PC-3 (cell line): ENCODE measurements at regions not wholly inside any gene's neighbourhood (a gene's known extent, or its start where the extent isn't known, plus 50 kb on each side); places are given as distances from the start of the nearest gene placed in this dataset.
A peak's percentile ranks its signal among the peaks of the same experiment; 100 is the strongest.

ENCODE experiments used
- ATAC-seq: fragments of 200-7000 bp; cut with Tn5 transposase; 2 replicates; pipeline ENCODE4 v1.9.1; 2020; ENCODE audit warnings: mild to moderate bottlenecking, moderate library complexity
- BruUV-seq: library from RNA; stranded (reverse); fragments of 400-500 nt; replicated peaks from 2 replicates; lab custom pipeline; 2021; lab: Mats Ljungman, UMichigan
- CTCF ChIA-PET: fragments of 300-600 bp; sonication (Branson Sonifier 250); formaldehyde crosslinking; loops from one replicate; lab custom pipeline; 2022; ENCODE audit warnings: antibody characterized with exemption; lab: Charles Lee
- POLR2A ChIA-PET: fragments of 300-600 bp; sonication (Branson Sonifier 250); formaldehyde crosslinking; loops from one replicate; lab custom pipeline; 2022; ENCODE audit warnings: antibody characterized with exemption; ENCODE audit not compliant: unreplicated experiment; lab: Charles Lee
- DNase-seq: peaks from one replicate; pipeline ENCODE4 v3.0.0-alpha.2; 2015
- H2AFZ ChIP-seq: fragments of 300-600 bp; sonication (generic); 2 replicates; pipeline ENCODE4 v1.6.0; 2016; ENCODE audit warnings: antibody characterized with exemption, low read length
- H3F3A ChIP-seq: fragments of 300-600 bp; sonication (generic); one replicate; pipeline ENCODE4 v1.6.0; 2017; ENCODE audit warnings: antibody characterized with exemption, low read length, control low read depth, mild to moderate bottlenecking; ENCODE audit not compliant: unreplicated experiment
- H3K27ac ChIP-seq: fragments of 300-600 bp; sonication (generic); 2 replicates; pipeline ENCODE4 v1.5.1; 2016; ENCODE audit warnings: mild to moderate bottlenecking, low read length
- H3K27me3 ChIP-seq: fragments of 300-600 bp; sonication (generic); 2 replicates; pipeline ENCODE4 v1.6.1; 2016; ENCODE audit warnings: low read length, mixed read lengths
- H3K36me3 ChIP-seq: fragments of 300-600 bp; sonication (generic); 2 replicates; pipeline ENCODE4 v1.6.1; 2016; ENCODE audit warnings: low read depth, mixed run types, low read length, mixed read lengths
- H3K4me1 ChIP-seq: fragments of 300-600 bp; sonication (generic); 2 replicates; pipeline ENCODE4 v1.5.1; 2016; ENCODE audit warnings: low read length; ENCODE audit not compliant: insufficient read depth
- H3K4me2 ChIP-seq: fragments of 300-600 bp; sonication (generic); 2 replicates; pipeline ENCODE4 v1.6.0; 2016; ENCODE audit warnings: low read length
- H3K4me3 ChIP-seq: fragments of 300-600 bp; sonication (generic); 2 replicates; pipeline ENCODE4 v1.5.1; 2016; ENCODE audit warnings: mild to moderate bottlenecking, low read length, mixed read lengths
- H3K79me2 ChIP-seq: fragments of 300-600 bp; sonication (generic); 2 replicates; pipeline ENCODE4 v1.6.1; 2017; ENCODE audit warnings: low read length, mixed read lengths
- H3K9ac ChIP-seq: fragments of 300-600 bp; sonication (generic); 2 replicates; pipeline ENCODE4 v1.6.0; 2016; ENCODE audit warnings: mild to moderate bottlenecking, low read length
- H3K9me2 ChIP-seq: fragments of 300-600 bp; sonication (generic); replicated peaks from 2 replicates; pipeline ENCODE4 v1.6.1; 2016; ENCODE audit warnings: mixed run types, low read length, mixed read lengths
- H3K9me3 ChIP-seq: fragments of 300-600 bp; sonication (generic); 2 replicates; pipeline ENCODE4 v1.6.1; 2016; ENCODE audit warnings: low read length, mixed read lengths
- H4K20me1 ChIP-seq: fragments of 300-600 bp; sonication (generic); 2 replicates; pipeline ENCODE4 v1.6.1; 2016; ENCODE audit warnings: low read length, mixed read lengths
- EZH2 ChIP-seq: fragments of 300-600 bp; sonication (generic); IDR thresholded peaks from one replicate; pipeline ENCODE4 v1.6.1; 2017; ENCODE audit warnings: antibody characterized with exemption, mild to moderate bottlenecking, low read length; ENCODE audit not compliant: unreplicated experiment
- EZH2phosphoT487 ChIP-seq: fragments of 300-600 bp; sonication (generic); IDR thresholded peaks from 2 replicates; pipeline ENCODE4 v1.6.1; 2018; ENCODE audit warnings: mild to moderate bottlenecking, antibody characterized with exemption, low read length, borderline replicate concordance
- intact Hi-C: fragments of 100-400 bp; cut with micrococcal nuclease; formaldehyde crosslinking; loops from 2 replicates; pipeline ENCODE4 v1.9.0; 2023
- TF ChIP-seq, protein P1 (sequence below): fragments of 300-600 bp; sonication (generic); conservative IDR thresholded peaks from 2 replicates; pipeline ENCODE4 v1.5.1; 2017; ENCODE audit warnings: antibody characterized with exemption, low read depth, mild to moderate bottlenecking, low read length

DNA sequence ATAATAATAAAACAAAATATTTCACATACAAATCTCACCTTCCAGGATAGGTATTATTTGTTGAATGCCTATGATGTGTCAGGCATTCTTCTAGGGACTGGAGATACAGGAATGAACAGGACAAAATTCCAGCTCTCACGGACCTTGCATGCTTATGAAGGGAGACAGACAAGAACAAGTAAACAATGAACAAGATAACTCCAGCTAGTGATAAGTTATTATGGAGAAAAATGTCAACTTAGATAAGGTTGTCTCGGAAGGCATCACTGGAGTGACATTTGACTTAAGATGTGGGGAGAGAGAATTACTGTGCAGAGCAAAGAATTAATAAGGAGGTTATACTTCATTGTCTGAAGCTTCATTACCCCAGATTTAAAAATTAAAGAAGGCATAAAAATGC is 836.7 kb downstream of the SOCS6 start:
- no peaks in the 10 kb centered on the region for H3K36me3 ChIP-seq
- no peaks in the 10 kb centered on the region for H3K79me2 ChIP-seq
- ChIA-PET POLR2A (no interaction called here), CTCF (no interaction called here)
- no peaks in the 10 kb centered on the region for H3F3A ChIP-seq
- no peak overlapping the region for H3K9ac ChIP-seq
- TF ChIP-seq, protein P1, sequence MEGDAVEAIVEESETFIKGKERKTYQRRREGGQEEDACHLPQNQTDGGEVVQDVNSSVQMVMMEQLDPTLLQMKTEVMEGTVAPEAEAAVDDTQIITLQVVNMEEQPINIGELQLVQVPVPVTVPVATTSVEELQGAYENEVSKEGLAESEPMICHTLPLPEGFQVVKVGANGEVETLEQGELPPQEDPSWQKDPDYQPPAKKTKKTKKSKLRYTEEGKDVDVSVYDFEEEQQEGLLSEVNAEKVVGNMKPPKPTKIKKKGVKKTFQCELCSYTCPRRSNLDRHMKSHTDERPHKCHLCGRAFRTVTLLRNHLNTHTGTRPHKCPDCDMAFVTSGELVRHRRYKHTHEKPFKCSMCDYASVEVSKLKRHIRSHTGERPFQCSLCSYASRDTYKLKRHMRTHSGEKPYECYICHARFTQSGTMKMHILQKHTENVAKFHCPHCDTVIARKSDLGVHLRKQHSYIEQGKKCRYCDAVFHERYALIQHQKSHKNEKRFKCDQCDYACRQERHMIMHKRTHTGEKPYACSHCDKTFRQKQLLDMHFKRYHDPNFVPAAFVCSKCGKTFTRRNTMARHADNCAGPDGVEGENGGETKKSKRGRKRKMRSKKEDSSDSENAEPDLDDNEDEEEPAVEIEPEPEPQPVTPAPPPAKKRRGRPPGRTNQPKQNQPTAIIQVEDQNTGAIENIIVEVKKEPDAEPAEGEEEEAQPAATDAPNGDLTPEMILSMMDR, result no peak
- TF ChIP-seq EZH2phosphoT487, result no peak
- no peak for TF ChIP-seq EZH2
- no peaks in the 10 kb centered on the region for H3K9me3 ChIP-seq
- intact Hi-C loops, result no loop called here
- no peaks in the 10 kb centered on the region for H3K9me2 ChIP-seq
- no peak overlapping the region for H2AFZ ChIP-seq
- H3K27me3 ChIP-seq, result no peaks in the 10 kb centered on the region
- no peak overlapping the region for H3K4me2 ChIP-seq
- no peak for DNase-seq
- no TSS peak for BruUV-seq
- no peak overlapping the region for H3K27ac ChIP-seq
- H3K4me1 ChIP-seq, result no peaks in the 10 kb centered on the region
- no peaks in the 10 kb centered on the region for H4K20me1 ChIP-seq
- no peak for ATAC-seq
- H3K4me3 ChIP-seq, result no peak overlapping the region

GRCh38 chr18:71116535-71116934 is 827.7 kb downstream of the SOCS6 start:
- no peak overlapping the region for H3K9ac ChIP-seq
- H3K4me2 ChIP-seq, result no peak overlapping the region
- H3K79me2 ChIP-seq, result no peaks in the 10 kb centered on the region
- no peak for DNase-seq
- POLR2A ChIA-PET, result no interaction called here
- no peaks in the 10 kb centered on the region for H4K20me1 ChIP-seq
- no peaks in the 10 kb centered on the region for H3K9me3 ChIP-seq
- CTCF ChIA-PET, result no interaction called here
- H3K27ac ChIP-seq, result no peak overlapping the region
- no peaks in the 10 kb centered on the region for H3K4me1 ChIP-seq
- H2AFZ ChIP-seq, result no peak overlapping the region
- no peaks in the 10 kb centered on the region for H3K27me3 ChIP-seq
- TF ChIP-seq EZH2 (no peak), EZH2phosphoT487 (no peak)
- TF ChIP-seq, protein P1, result no peak
- intact Hi-C loops, result no loop called here
- no peaks in the 10 kb centered on the region for H3F3A ChIP-seq
- ATAC-seq, result no peak
- no peaks in the 10 kb centered on the region for H3K9me2 ChIP-seq
- BruUV-seq, result no TSS peak
- no peaks in the 10 kb centered on the region for H3K36me3 ChIP-seq
- H3K4me3 ChIP-seq, result no peak overlapping the region

DNA sequence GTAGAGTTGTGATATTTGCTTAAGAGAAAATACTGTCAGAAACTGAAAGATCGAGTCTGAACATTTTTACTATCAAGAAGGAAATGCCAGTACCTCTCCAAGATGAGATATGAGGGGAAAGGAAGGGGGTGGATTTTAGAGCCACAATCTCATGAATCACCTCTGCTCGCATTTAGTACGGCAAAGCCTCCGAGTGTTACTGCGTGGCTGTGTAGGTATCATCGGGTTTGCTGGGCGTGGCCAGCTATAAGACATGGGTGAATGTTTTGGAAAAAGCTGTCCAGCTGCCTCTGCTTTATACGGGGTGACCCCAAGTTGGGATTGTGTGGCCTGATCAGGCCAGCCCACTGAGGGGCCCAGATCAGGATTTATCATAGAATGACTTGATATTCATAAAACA is 826.4 kb downstream of the SOCS6 start:
- no peaks in the 10 kb centered on the region for H3K9me2 ChIP-seq
- H3K36me3 ChIP-seq, result no peaks in the 10 kb centered on the region
- no TSS peak for BruUV-seq
- ChIA-PET CTCF (no interaction called here), POLR2A (no interaction called here)
- H3K4me2 ChIP-seq, result peak overlapping the region; percentile 79
- no peaks in the 10 kb centered on the region for H3K9me3 ChIP-seq
- no peak overlapping the region for H3K27ac ChIP-seq
- TF ChIP-seq EZH2phosphoT487 (no peak), EZH2 (no peak)
- TF ChIP-seq, protein P1, result no peak
- H3F3A ChIP-seq, result no peaks in the 10 kb centered on the region
- no peaks in the 10 kb centered on the region for H4K20me1 ChIP-seq
- H3K9ac ChIP-seq, result no peak overlapping the region
- DNase-seq (peak; percentile 3), ATAC-seq (peak; percentile 81)
- no peaks in the 10 kb centered on the region for H3K27me3 ChIP-seq
- peak overlapping the region; percentile 75 for H2AFZ ChIP-seq
- intact Hi-C loops, result no loop called here
- no peaks in the 10 kb centered on the region for H3K79me2 ChIP-seq
- no peaks in the 10 kb centered on the region for H3K4me1 ChIP-seq
- peak overlapping the region; percentile 58 for H3K4me3 ChIP-seq
